A673 (cell line): ENCODE measurements at regions not wholly inside any gene's neighbourhood (a gene's known extent, or its start where the extent isn't known, plus 50 kb on each side); places are given as distances from the start of the nearest gene placed in this dataset.

Experiments
- BruUV-seq: library from RNA; stranded (reverse); fragments of 400-500 nt; replicated peaks from 2 replicates; lab custom pipeline; 2021; lab: Mats Ljungman, UMichigan
- CTCF ChIA-PET: fragments of 300-600 bp; sonication (Branson Sonifier 250); formaldehyde crosslinking; loops from one replicate; lab custom pipeline; 2022; ENCODE audit warnings: antibody characterized with exemption; lab: Charles Lee
- POLR2A ChIA-PET: fragments of 300-600 bp; sonication (Branson Sonifier 250); formaldehyde crosslinking; loops from one replicate; lab custom pipeline; 2022; ENCODE audit warnings: antibody characterized with exemption; ENCODE audit not compliant: low non-redundant PET; lab: Charles Lee
- DNase-seq: peaks from one replicate; pipeline ENCODE4 v3.0.0-alpha.2; 2015; ENCODE audit warnings: low spot score
- H3K27ac ChIP-seq: fragments of 200-600 bp; sonication (generic); 2 replicates; pipeline ENCODE4 v1.5.1; 2016; ENCODE audit warnings: mixed run types, low read depth, mild to moderate bottlenecking, mixed read lengths, antibody characterized with exemption, low read length; ENCODE audit not compliant: poor library complexity, severe bottlenecking
- H3K27me3 ChIP-seq: fragments of 200-600 bp; sonication (generic); replicated peaks from 2 replicates; pipeline ENCODE4 v1.6.1; 2017; ENCODE audit warnings: mixed run types, low read depth, mild to moderate bottlenecking, mixed read lengths, antibody characterized with exemption, low read length; ENCODE audit not compliant: insufficient read depth, poor library complexity
- H3K36me3 ChIP-seq: fragments of 200-600 bp; sonication (generic); 2 replicates; pipeline ENCODE4 v1.6.1; 2016; ENCODE audit warnings: mixed run types, mild to moderate bottlenecking, mixed read lengths, antibody characterized with exemption, low read length; ENCODE audit not compliant: insufficient read depth, poor library complexity, severe bottlenecking
- H3K4me1 ChIP-seq: fragments of 200-600 bp; sonication (generic); 2 replicates; pipeline ENCODE4 v1.6.1; 2017; ENCODE audit warnings: mixed run types, mild to moderate bottlenecking, mixed read lengths, antibody characterized with exemption, low read length; ENCODE audit not compliant: insufficient read depth, poor library complexity, severe bottlenecking
- H3K4me3 ChIP-seq: fragments of 200-600 bp; sonication (generic); 2 replicates; pipeline ENCODE4 v1.5.1; 2016; ENCODE audit warnings: low read depth, mixed run types, mild to moderate bottlenecking, mixed read lengths, low read length; ENCODE audit not compliant: poor library complexity, severe bottlenecking
- H3K9me3 ChIP-seq: fragments of 200-600 bp; sonication (generic); 2 replicates; pipeline ENCODE4 v1.6.1; 2016; ENCODE audit warnings: mixed run types, low read depth, mild to moderate bottlenecking, mixed read lengths, antibody characterized with exemption, low read length; ENCODE audit not compliant: poor library complexity, severe bottlenecking
- EZH2 ChIP-seq: fragments of 200-600 bp; sonication (generic); IDR thresholded peaks from 2 replicates; pipeline ENCODE4 v1.6.1; 2017; ENCODE audit warnings: borderline replicate concordance, low read depth, mild to moderate bottlenecking, mixed read lengths, antibody characterized with exemption, low read length; ENCODE audit not compliant: poor library complexity, severe bottlenecking
- intact Hi-C: fragments of 100-400 bp; cut with micrococcal nuclease; formaldehyde crosslinking; loops from one replicate; pipeline ENCODE4 v1.10.0; 2022; ENCODE audit not compliant: unreplicated experiment
- TF ChIP-seq, protein P1 (sequence below): fragments of 300-800, 200-600 bp; sonication (generic); conservative IDR thresholded peaks from 2 replicates; pipeline ENCODE4 v1.5.1; 2017; ENCODE audit warnings: low read depth, mild to moderate bottlenecking, antibody characterized with exemption, low read length, moderate library complexity, mixed read lengths

DNA sequence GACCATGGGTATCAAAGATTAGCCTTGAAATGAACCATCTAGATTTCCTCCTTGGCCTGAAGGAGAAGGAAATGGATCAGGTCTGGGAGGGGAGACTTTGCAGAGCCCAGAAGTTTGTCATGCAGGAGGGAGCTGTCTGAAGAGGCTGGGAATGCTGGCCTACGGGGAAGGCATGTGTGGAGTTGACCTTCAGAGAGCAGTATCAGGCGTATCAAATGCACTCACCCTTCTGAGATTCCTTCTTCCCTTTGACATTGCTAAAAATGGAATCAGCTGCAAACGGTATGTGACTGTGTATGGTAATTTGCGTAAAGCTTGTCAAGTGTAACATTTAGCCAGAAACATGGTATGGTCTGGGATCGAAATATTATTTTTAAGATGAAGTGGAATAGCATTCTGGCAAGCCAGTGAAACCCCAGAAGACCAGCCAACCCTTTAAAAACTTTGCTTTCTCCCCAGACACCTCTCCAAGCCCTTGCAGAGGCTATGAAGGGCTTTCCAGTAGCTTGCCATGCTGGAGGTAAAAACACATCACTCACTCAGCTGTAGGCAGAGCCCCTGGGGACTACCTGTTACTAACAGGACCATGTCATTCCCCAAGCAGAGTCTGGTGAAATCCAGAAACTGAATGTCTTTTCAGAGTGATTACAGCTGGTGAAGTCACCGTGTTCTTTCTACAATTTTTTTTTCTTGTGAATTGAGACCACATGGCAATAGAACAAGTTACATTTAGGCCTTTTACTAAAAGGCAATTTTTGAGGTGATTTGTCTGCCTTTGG lies 174.7 kb upstream of the SLC24A5 start:
- BruUV-seq = no TSS peak
- H3K9me3 ChIP-seq = no peaks in the 10 kb centered on the region
- POLR2A ChIA-PET = no interaction called here
- intact Hi-C loops = no loop called here
- peak; percentile 51 for DNase-seq
- TF ChIP-seq EZH2 = no peak
- TF ChIP-seq, protein P1, sequence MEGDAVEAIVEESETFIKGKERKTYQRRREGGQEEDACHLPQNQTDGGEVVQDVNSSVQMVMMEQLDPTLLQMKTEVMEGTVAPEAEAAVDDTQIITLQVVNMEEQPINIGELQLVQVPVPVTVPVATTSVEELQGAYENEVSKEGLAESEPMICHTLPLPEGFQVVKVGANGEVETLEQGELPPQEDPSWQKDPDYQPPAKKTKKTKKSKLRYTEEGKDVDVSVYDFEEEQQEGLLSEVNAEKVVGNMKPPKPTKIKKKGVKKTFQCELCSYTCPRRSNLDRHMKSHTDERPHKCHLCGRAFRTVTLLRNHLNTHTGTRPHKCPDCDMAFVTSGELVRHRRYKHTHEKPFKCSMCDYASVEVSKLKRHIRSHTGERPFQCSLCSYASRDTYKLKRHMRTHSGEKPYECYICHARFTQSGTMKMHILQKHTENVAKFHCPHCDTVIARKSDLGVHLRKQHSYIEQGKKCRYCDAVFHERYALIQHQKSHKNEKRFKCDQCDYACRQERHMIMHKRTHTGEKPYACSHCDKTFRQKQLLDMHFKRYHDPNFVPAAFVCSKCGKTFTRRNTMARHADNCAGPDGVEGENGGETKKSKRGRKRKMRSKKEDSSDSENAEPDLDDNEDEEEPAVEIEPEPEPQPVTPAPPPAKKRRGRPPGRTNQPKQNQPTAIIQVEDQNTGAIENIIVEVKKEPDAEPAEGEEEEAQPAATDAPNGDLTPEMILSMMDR = no peak
- H3K27me3 ChIP-seq = no peaks in the 10 kb centered on the region
- H3K27ac ChIP-seq = no peak overlapping the region
- no peak overlapping the region for H3K4me3 ChIP-seq
- CTCF ChIA-PET = no interaction called here
- peaks cover 48% of the 10 kb centered on the region for H3K4me1 ChIP-seq
- no peaks in the 10 kb centered on the region for H3K36me3 ChIP-seq

DNA sequence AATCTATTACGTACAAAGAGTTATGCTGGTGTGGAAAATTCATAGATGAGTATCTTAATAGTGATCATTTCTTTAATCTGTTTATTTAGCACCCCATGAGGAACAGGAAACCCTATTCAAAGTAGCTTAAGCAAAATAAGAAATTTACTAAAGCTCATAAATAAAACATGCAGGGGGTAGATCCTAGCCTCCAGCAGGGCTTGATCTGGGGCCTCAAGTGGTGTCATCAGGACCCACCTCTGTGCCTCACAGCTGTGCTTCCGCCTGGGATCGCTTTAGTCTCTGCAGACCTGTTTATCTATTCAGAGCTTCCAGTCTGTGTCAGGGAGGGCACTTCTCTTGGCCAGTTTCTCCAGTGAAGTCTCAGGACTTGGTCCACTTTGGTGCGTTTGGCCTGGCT lies 171.0 kb upstream of the SLC24A5 start:
- intact Hi-C loops = loop anchor here (1.0 to 10.0 kb wide), 2 partner anchors 26 to 525 kb away; no protein-coding TSS in a partner anchor
- H3K9me3 ChIP-seq = no peaks in the 10 kb centered on the region
- H3K4me3 ChIP-seq = no peak overlapping the region
- POLR2A ChIA-PET = no interaction called here
- no peak overlapping the region for H3K27ac ChIP-seq
- BruUV-seq = no TSS peak
- peaks cover 75% of the 10 kb centered on the region for H3K4me1 ChIP-seq
- CTCF ChIA-PET = interaction anchor here (0.7 to 1.6 kb wide), 2 partner anchors 25 to 754 kb away, joined by 5 to 11 read pairs; no protein-coding TSS in a partner anchor
- no peaks in the 10 kb centered on the region for H3K27me3 ChIP-seq
- DNase-seq = peak; percentile 97
- no peak for TF ChIP-seq EZH2
- TF ChIP-seq, protein P1 = no peak
- H3K36me3 ChIP-seq = no peaks in the 10 kb centered on the region

DNA sequence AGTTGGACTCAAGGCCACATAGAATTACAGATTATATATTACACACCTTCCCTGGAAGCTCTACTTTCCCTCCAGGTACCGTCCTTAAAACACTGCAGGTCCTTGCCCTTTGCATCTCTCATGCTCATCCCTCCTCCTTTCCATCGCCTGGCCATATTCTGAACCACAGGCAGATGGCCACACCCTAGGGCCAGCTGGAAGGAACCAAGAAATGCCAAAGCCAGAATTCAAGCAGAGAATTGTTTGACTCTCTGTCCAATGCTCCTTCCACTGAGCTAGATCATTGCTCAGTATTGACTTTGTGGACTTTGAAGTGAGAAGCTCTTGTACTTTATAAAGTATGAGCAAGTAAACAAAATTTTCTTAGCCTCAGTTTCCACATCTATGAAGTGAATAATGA lies 170.3 kb upstream of the SLC24A5 start:
- Histone ChIP-seq H3K4me1 (peaks cover 80% of the 10 kb centered on the region), H3K9me3 (no peaks in the 10 kb centered on the region), H3K27ac (no peak overlapping the region), H3K4me3 (no peak overlapping the region), H3K36me3 (no peaks in the 10 kb centered on the region), H3K27me3 (no peaks in the 10 kb centered on the region)
- TF ChIP-seq, protein P1 = no peak
- TF ChIP-seq EZH2 = no peak
- ChIA-PET CTCF (interaction anchor here (0.7 to 1.6 kb wide), 2 partner anchors 26 to 754 kb away, joined by 5 to 11 read pairs; no protein-coding TSS in a partner anchor), POLR2A (no interaction called here)
- DNase-seq = no peak
- intact Hi-C loops = loop anchor here (10.0 kb wide), 1 partner anchor 526 kb away; no protein-coding TSS in a partner anchor
- BruUV-seq = no TSS peak
